Gastroesophageal sphincter (tissue), 4 donors: ENCODE measurements at regions not wholly inside any gene's neighbourhood (a gene's known extent, or its start where the extent isn't known, plus 50 kb on each side); places are given as distances from the start of the nearest gene placed in this dataset.

ENCODE experiments used
- ATAC-seq: fragments of 150-250 bp; one replicate; pipeline ENCODE4 v1.9.1; 2016; ENCODE audit warnings: mild to moderate bottlenecking, moderate library complexity
- H3K27ac ChIP-seq, 4 donors: fragments of 200-600 bp; sonication (generic) in 3 of 4; 1 replicate in 3 of 4; 2 replicates in 1 of 4; pipeline ENCODE4 v1.5.1; 2016 to 2019
- H3K27me3 ChIP-seq: fragments of 200-600 bp; sonication (generic); one replicate; pipeline ENCODE4 v1.5.1; 2019
- H3K36me3 ChIP-seq, 2 donors: fragments of 200-600 bp; sonication (generic); one replicate each; pipeline ENCODE4 v1.5.1; 2019; ENCODE audit warnings: control low read depth in 1 of 2
- H3K4me1 ChIP-seq, 3 donors: fragments of 200-600 bp; sonication (generic); 1 replicate in 2 of 3; 2 replicates in 1 of 3; pipeline ENCODE4 v1.5.1; 2016 to 2019; ENCODE audit warnings: control low read depth in 2 of 3
- H3K4me3 ChIP-seq, 2 donors: fragments of 200-600 bp; sonication (generic); one replicate each; pipeline ENCODE4 v1.5.1; 2019; ENCODE audit warnings: mild to moderate bottlenecking in 1 of 2, moderate library complexity in 1 of 2
- H3K9me3 ChIP-seq, 3 donors: fragments of 200-600 bp; sonication (generic); one replicate each; pipeline ENCODE4 v1.5.1; 2017 to 2019; ENCODE audit warnings: control low read depth in 2 of 3
- CTCF ChIP-seq, 4 experiments: fragments of 200-600 bp in 2 of 4; fragments of 450-650 bp in 2 of 4; sonication (generic) in 1 of 4; IDR thresholded peaks; one replicate each; pipeline ENCODE4 v1.5.1; 2017 to 2019; ENCODE audit warnings: antibody characterized with exemption in 4 of 4, mild to moderate bottlenecking in 2 of 4, moderate library complexity in 2 of 4
- EP300 ChIP-seq: sonication (generic); formaldehyde crosslinking; IDR thresholded peaks from one replicate; pipeline ENCODE4 v1.6.1; 2017; ENCODE audit warnings: antibody characterized with exemption, mild to moderate bottlenecking
- POLR2A ChIP-seq, 2 donors: fragments of 450-650 bp; IDR thresholded peaks; one replicate each; pipeline ENCODE4 v1.6.1; 2017; ENCODE audit warnings: antibody characterized with exemption in 2 of 2, mild to moderate bottlenecking in 2 of 2, moderate library complexity in 1 of 2
- POLR2AphosphoS5 ChIP-seq: sonication (generic); formaldehyde crosslinking; IDR thresholded peaks from one replicate; pipeline ENCODE4 v1.6.1; 2017; ENCODE audit warnings: antibody characterized with exemption
- WGBS, 2 donors: methylation state at CpG; one replicate each; pipeline ENCODE4 v1.1.5; 2018; ENCODE audit warnings: low coverage in 1 of 2; 5-methylcytosine and 5-hydroxymethylcytosine counted together

GRCh38 chr15:29324746-29325145 is 55.1 kb upstream of the NSMCE3 start:
- H3K27ac ChIP-seq: no peak overlapping the region
- no peaks in the 10 kb centered on the region for H3K36me3 ChIP-seq
- peaks cover 0 to 13% (median 0%) of the 10 kb centered on the region in 3 donors for H3K9me3 ChIP-seq
- 43% methylated on average over 1 of the region's 1 CpG; no CpG with 5 or more reads in 1 of the 2 donors for WGBS, 2 donors
- no peak for TF ChIP-seq POLR2A (IDR thresholded peaks at IDR 0.05)
- TF ChIP-seq EP300: no peak
- no peak for TF ChIP-seq POLR2AphosphoS5
- no peak for TF ChIP-seq CTCF (IDR thresholded peaks at IDR 0.05)
- no peaks in the 10 kb centered on the region for H3K27me3 ChIP-seq
- no peak for ATAC-seq
- H3K4me3 ChIP-seq: no peak overlapping the region
- H3K4me1 ChIP-seq: no peaks in the 10 kb centered on the region

GRCh38 chr15:29323557-29323956 is 53.9 kb upstream of the NSMCE3 start:
- Histone ChIP-seq H3K36me3 (no peaks in the 10 kb centered on the region), H3K4me1 (no peaks in the 10 kb centered on the region), H3K4me3 (no peak overlapping the region), H3K27ac (no peak overlapping the region), H3K9me3 (peaks cover 0 to 13% (median 0%) of the 10 kb centered on the region in 3 donors), H3K27me3 (peaks cover 7% of the 10 kb centered on the region)
- no peak for ATAC-seq
- 73% methylated on average over 1 of the region's 1 CpG; no CpG with 5 or more reads in 1 of the 2 donors for WGBS, 2 donors
- no peak for TF ChIP-seq POLR2AphosphoS5
- TF ChIP-seq CTCF (IDR thresholded peaks at IDR 0.05): no peak
- TF ChIP-seq POLR2A (IDR thresholded peaks at IDR 0.05): no peak
- no peak for TF ChIP-seq EP300

- ATAC-seq: no peak
- H3K36me3 ChIP-seq: no peaks in the 10 kb centered on the region
Measured at GRCh38 chr15:29322415-29322814, 52.8 kb upstream of the NSMCE3 start.

GRCh38 chr15:29320420-29320819 is 50.8 kb upstream of the NSMCE3 start:
- ATAC-seq: no peak
- WGBS, 2 donors: 61 to 71% methylated on average over 1 of the region's 1 CpG
- Histone ChIP-seq H3K27me3 (peaks cover 7% of the 10 kb centered on the region), H3K36me3 (no peaks in the 10 kb centered on the region), H3K27ac (no peak overlapping the region), H3K4me3 (no peak overlapping the region), H3K4me1 (no peaks in the 10 kb centered on the region), H3K9me3 (peaks cover 0 to 8% (median 0%) of the 10 kb centered on the region in 3 donors)
- TF ChIP-seq POLR2AphosphoS5: no peak

More at GRCh38 chr15:29322415-29322814, 52.8 kb upstream of the NSMCE3 start:
- Histone ChIP-seq H3K27me3 (peaks cover 7% of the 10 kb centered on the region), H3K9me3 (peaks cover 0 to 13% (median 0%) of the 10 kb centered on the region in 3 donors), H3K27ac (no peak overlapping the region), H3K4me1 (no peaks in the 10 kb centered on the region), H3K4me3 (no peak overlapping the region)
- TF ChIP-seq CTCF (IDR thresholded peaks at IDR 0.05): no peak
- TF ChIP-seq EP300: no peak
- no peak for TF ChIP-seq POLR2A (IDR thresholded peaks at IDR 0.05)
- TF ChIP-seq POLR2AphosphoS5: no peak
- WGBS, 2 donors: 7 to 10% methylated on average over 5 to 6 of the region's 6 CpGs

GRCh38 chr15:29319823-29320222 is 50.2 kb upstream of the NSMCE3 start:
- TF ChIP-seq CTCF (IDR thresholded peaks at IDR 0.05) (no peak), EP300 (no peak), POLR2A (IDR thresholded peaks at IDR 0.05) (no peak), POLR2AphosphoS5 (no peak)
- WGBS, 2 donors: 60% methylated on average over 1 of the region's 3 CpGs; no CpG with 5 or more reads in 1 of the 2 donors
- Histone ChIP-seq H3K27ac (no peak overlapping the region), H3K4me3 (no peak overlapping the region), H3K9me3 (peaks cover 0 to 8% (median 0%) of the 10 kb centered on the region in 3 donors), H3K4me1 (no peaks in the 10 kb centered on the region), H3K36me3 (no peaks in the 10 kb centered on the region), H3K27me3 (peaks cover 7% of the 10 kb centered on the region)
- no peak for ATAC-seq
